Coronary artery (tissue), 2 donors: ENCODE measurements at regions not wholly inside any gene's neighbourhood (a gene's known extent, or its start where the extent isn't known, plus 50 kb on each side); places are given as distances from the start of the nearest gene placed in this dataset.

Experiments
- DNase-seq: peaks from one replicate; pipeline ENCODE4 v3.0.0-alpha.2; 2017; ENCODE audit warnings: low spot score
- H3K27ac ChIP-seq, 2 donors: fragments of 200-600 bp; sonication (generic); one replicate each; pipeline ENCODE4 v1.5.1; 2016 to 2019
- H3K4me3 ChIP-seq: fragments of 200-600 bp; sonication (generic); 2 replicates; pipeline ENCODE4 v1.5.1; 2016; ENCODE audit warnings: mild to moderate bottlenecking, moderate library complexity
- TF ChIP-seq, protein P1 (sequence below): fragments of 200-600 bp; sonication (generic); IDR thresholded peaks from one replicate; pipeline ENCODE4 v1.5.1; 2019; ENCODE audit warnings: antibody characterized with exemption

DNA sequence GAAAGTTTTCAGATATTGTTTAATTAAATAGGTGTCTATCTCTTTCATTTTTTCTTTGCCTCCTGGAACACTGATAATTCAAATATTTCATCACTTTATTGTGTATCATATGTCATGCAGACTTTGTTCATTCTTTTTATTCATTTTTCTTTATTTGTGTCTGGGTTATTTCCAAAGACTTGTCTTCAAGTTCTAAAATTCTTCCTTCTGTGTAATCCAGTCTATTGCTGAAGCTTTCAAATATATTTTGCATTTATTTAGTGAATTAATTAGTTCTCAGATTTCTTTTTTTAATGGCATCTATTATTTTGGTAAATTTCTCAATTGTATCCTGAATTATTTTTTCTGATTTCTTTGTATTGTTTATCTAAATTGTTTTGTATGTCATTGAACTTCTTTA, 70.1 kb downstream of the ZNF330 start:
- Histone ChIP-seq H3K27ac (no peak overlapping the region), H3K4me3 (no peak overlapping the region)
- TF ChIP-seq, protein P1, sequence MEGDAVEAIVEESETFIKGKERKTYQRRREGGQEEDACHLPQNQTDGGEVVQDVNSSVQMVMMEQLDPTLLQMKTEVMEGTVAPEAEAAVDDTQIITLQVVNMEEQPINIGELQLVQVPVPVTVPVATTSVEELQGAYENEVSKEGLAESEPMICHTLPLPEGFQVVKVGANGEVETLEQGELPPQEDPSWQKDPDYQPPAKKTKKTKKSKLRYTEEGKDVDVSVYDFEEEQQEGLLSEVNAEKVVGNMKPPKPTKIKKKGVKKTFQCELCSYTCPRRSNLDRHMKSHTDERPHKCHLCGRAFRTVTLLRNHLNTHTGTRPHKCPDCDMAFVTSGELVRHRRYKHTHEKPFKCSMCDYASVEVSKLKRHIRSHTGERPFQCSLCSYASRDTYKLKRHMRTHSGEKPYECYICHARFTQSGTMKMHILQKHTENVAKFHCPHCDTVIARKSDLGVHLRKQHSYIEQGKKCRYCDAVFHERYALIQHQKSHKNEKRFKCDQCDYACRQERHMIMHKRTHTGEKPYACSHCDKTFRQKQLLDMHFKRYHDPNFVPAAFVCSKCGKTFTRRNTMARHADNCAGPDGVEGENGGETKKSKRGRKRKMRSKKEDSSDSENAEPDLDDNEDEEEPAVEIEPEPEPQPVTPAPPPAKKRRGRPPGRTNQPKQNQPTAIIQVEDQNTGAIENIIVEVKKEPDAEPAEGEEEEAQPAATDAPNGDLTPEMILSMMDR = no peak
- no peak for DNase-seq

DNA sequence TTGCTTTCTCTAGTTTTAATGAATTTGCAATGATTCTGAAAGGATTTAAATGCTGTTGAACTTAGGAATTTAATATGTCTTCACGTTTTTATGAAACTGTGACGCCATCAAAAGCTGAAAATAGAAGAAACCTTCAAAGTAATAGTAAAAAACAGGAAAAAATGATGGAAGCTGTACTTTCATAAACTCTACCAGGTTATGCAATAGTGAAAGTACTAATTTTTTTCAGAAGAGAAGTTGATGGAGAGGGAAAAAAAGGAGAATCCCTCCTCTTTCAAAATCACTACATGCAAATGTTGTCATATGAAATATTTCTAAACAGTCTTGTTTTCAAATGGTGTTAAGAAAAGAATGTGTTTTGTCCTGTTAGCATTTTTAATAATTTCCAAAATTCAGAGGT, 73.6 kb downstream of the ZNF330 start:
- no peak for DNase-seq
- Histone ChIP-seq H3K4me3 (no peak overlapping the region), H3K27ac (no peak overlapping the region)
- TF ChIP-seq, protein P1 = no peak

DNA sequence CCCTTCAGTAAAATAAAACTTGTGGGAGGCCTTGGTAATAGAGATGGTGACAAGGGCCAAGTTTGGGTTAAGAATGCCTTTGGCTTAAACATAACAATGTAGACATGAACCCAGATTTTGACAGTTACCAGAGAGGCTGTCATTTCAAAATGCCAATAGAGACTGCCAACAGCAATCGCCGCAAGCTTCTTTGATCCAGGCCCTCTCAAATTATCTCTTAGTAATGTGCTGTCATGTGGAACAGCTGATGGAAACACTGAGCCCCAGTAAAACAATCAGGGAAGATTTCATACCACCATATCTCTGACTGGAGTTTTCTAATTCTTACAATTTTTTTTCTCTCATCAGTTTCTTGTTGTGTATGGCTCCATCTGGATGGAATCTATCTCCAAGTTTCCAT, 80.5 kb downstream of the ZNF330 start:
- Histone ChIP-seq H3K27ac (no peak overlapping the region), H3K4me3 (no peak overlapping the region)
- no peak for DNase-seq
- TF ChIP-seq, protein P1 = no peak

DNA sequence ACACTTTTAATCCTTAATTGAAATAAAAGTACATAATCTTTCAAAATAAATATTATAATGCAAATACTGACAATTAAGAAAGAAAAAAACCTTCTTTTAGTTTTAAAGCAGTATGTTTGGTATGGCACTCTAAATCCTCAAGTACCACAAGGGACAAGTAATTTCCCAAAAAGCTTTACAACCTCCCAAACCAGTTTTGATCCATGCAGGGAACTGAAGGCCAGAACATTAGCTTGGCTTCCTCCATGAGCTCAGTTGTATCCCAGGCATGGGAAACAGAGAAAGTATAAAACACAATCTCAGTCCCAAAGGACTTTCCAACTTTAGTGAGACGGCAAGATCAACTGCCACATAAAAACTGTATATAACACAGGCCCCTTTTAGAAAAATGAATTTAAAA, 82.2 kb downstream of the ZNF330 start:
- TF ChIP-seq, protein P1 = no peak
- no peak for DNase-seq
- Histone ChIP-seq H3K27ac (no peak overlapping the region), H3K4me3 (no peak overlapping the region)

DNA sequence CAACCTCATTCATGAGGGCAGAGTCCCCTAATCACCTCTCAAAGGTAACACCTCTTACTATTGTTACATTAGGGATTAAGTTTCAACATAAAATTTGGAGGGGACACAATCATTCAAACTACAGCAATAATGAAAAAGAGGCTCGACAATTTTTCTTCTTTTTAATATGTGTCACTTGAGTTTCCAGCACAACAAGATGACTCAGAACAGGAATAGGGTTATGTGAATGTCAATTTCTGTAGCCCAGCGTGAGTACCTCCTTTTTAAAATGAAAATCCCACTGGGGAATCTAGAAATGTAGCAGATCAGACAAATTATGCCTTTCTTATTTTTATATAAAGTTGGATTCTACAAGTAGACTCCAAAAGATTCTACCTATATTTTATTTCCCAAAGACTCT, 83.7 kb downstream of the ZNF330 start:
- no peak overlapping the region for H3K4me3 ChIP-seq
- no peak for DNase-seq
- TF ChIP-seq, protein P1 = no peak
- H3K27ac ChIP-seq = no peak overlapping the region

DNA sequence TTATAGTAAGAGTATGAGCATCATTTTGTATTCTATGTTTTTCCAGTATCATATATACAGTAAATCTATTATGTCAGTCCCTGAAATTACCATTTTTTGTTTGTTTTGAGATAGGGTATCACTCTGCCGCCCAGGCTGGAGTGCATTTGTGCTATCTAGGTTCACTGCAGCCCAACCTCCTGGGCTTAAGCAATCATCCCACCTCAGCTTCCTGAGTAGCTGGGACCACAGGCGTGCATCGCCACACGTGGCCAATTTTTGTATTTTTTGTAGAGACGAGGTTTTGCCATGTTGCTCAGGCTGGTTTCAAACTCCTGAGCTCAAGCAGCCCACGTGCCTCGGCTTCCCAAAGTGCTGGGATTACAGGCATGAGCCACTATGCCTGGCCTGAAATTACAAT, 85.6 kb downstream of the ZNF330 start:
- Histone ChIP-seq H3K4me3 (no peak overlapping the region), H3K27ac (no peak overlapping the region)
- DNase-seq = no peak
- TF ChIP-seq, protein P1 = no peak

DNA sequence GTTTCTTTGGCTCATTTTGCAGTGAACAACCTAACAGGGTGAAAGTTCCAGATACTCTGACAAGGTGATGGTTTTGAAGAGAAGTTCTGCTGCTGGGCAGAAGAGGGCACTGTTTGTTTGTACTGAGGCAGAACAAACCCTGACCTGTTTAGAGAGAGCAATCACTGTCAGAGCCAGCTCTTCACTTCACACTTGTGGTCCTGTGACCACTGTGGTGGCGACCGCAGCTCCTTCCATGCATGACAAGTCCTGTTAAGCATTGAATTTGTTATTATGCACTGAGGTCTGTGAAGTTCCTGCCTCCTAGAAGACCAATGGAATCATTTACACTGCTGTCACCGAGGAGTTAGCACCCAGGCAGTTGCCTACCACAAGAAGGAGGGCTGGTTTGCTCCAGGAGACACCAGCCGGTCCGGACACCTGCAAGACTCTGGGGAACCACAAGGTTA, 86.6 kb downstream of the ZNF330 start:
- Histone ChIP-seq H3K27ac (no peak overlapping the region), H3K4me3 (no peak overlapping the region)
- no peak for DNase-seq
- TF ChIP-seq, protein P1 = peak; percentile 61
